Lower lobe of right lung (tissue), 2 donors: ENCODE measurements at regions not wholly inside any gene's neighbourhood (a gene's known extent, or its start where the extent isn't known, plus 50 kb on each side); places are given as distances from the start of the nearest gene placed in this dataset.

Experiments
- ATAC-seq, 2 donors: fragments of 200-7000 bp; cut with Tn5 transposase; one replicate each; pipeline ENCODE4 v1.9.1; 2020 to 2022; ENCODE audit warnings: mild to moderate bottlenecking in 2 of 2, moderate library complexity in 2 of 2
- DNase-seq: peaks from one replicate; pipeline ENCODE4 v3.0.0-alpha.2; 2020
- H3K27ac ChIP-seq: fragments of 200-600 bp; one replicate; pipeline ENCODE4 v1.8.0; 2022
- H3K27me3 ChIP-seq: fragments of 200-600 bp; one replicate; pipeline ENCODE4 v1.8.0; 2022; ENCODE audit warnings: low read depth
- H3K36me3 ChIP-seq: fragments of 200-600 bp; one replicate; pipeline ENCODE4 v1.8.0; 2022; ENCODE audit warnings: mild to moderate bottlenecking
- H3K4me1 ChIP-seq: fragments of 200-600 bp; one replicate; pipeline ENCODE4 v1.8.0; 2022
- H3K4me3 ChIP-seq: fragments of 200-600 bp; one replicate; pipeline ENCODE4 v1.8.0; 2022; ENCODE audit warnings: mild to moderate bottlenecking
- H3K9me3 ChIP-seq: fragments of 200-600 bp; one replicate; pipeline ENCODE4 v1.8.0; 2022
- CTCF ChIP-seq: fragments of 200-600 bp; IDR thresholded peaks from one replicate; pipeline ENCODE4 v1.8.0; 2022; ENCODE audit warnings: antibody characterized with exemption, mild to moderate bottlenecking
- intact Hi-C: fragments of 100-400 bp; cut with DNase I; formaldehyde crosslinking; loops from one replicate; pipeline ENCODE4 v1.11.0; 2022
- donor health status: DM: no; HTN: yes; CAD: no; lungs with severe emphysema.

DNA sequence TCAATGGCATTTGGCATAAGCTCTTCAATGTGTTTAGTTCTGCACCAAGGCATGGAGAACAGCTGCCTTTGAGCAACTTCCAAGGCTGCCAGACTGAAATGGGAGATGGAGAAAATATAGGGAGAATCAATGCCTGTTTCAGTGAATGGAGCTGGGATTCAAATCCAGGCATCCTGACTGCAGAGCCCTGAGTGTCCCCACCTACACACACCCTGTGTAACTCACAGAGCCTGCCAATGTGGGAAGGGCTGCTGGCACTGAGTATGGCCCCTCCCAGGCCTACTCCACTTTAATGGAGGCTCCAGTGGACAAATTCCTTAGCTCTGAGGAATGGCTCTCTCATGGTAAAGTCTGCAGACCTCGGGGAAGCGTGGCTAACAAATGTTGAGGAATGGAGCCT, 145.6 kb upstream of the TNR start:
- Histone ChIP-seq H3K27ac (no peak overlapping the region), H3K27me3 (no peaks in the 10 kb centered on the region), H3K9me3 (no peaks in the 10 kb centered on the region), H3K36me3 (no peaks in the 10 kb centered on the region), H3K4me3 (no peak overlapping the region), H3K4me1 (no peaks in the 10 kb centered on the region)
- DNase-seq (no peak), ATAC-seq (peak in 1 of 2 donors; percentile 32)
- TF ChIP-seq CTCF, result no peak
- intact Hi-C loops, result no loop called here

- peak; percentile 52 for DNase-seq
- TF ChIP-seq CTCF, result peak; percentile 73
- ATAC-seq, result peak; percentile 78 to 83
- H3K36me3 ChIP-seq, result no peaks in the 10 kb centered on the region
- H3K4me1 ChIP-seq, result no peaks in the 10 kb centered on the region
- intact Hi-C loops, result no loop called here
- H3K9me3 ChIP-seq, result no peaks in the 10 kb centered on the region
- no peak overlapping the region for H3K27ac ChIP-seq
- H3K4me3 ChIP-seq, result no peak overlapping the region
- H3K27me3 ChIP-seq, result no peaks in the 10 kb centered on the region
Observed at GRCh38 chr1:175887981-175888428, 144.6 kb upstream of the TNR start.

- no peak for DNase-seq
- no peak overlapping the region for H3K4me3 ChIP-seq
- H3K4me1 ChIP-seq, result no peaks in the 10 kb centered on the region
Observed at GRCh38 chr1:175887521-175887920, 144.1 kb upstream of the TNR start.

GRCh38 chr1:175885326-175885725, 141.9 kb upstream of the TNR start:
- intact Hi-C loops, result no loop called here
- Histone ChIP-seq H3K9me3 (no peaks in the 10 kb centered on the region), H3K27ac (no peak overlapping the region), H3K4me3 (no peak overlapping the region), H3K36me3 (no peaks in the 10 kb centered on the region), H3K27me3 (no peaks in the 10 kb centered on the region), H3K4me1 (no peaks in the 10 kb centered on the region)
- ATAC-seq (no peak), DNase-seq (no peak)
- TF ChIP-seq CTCF, result no peak

More at GRCh38 chr1:175887521-175887920, 144.1 kb upstream of the TNR start:
- intact Hi-C loops, result no loop called here
- no peak for TF ChIP-seq CTCF
- Histone ChIP-seq H3K9me3 (no peaks in the 10 kb centered on the region), H3K27me3 (no peaks in the 10 kb centered on the region), H3K36me3 (no peaks in the 10 kb centered on the region), H3K27ac (no peak overlapping the region)
- ATAC-seq, result peak in 1 of 2 donors; percentile 14

DNA sequence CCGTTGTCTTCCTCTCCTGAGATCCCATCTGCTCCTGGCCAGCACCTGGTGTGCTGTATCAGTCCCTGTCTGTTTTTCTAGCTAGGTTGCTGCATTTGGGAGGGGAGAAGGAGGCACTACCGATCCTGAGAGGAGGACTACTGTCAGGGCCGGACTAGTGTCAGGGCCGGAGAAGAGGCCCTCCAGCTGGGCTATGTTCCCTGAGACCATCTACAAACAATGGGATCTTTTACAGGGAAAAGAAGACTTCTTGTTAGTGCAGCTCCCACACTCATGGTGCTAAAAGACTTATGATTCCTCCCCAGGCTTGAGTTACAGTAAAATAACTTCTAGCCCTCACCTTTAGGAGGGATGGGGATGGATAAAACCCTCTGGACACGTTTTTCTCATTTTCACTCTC, 141.0 kb upstream of the TNR start:
- intact Hi-C loops, result no loop called here
- Histone ChIP-seq H3K27me3 (no peaks in the 10 kb centered on the region), H3K9me3 (no peaks in the 10 kb centered on the region), H3K4me3 (no peak overlapping the region), H3K4me1 (no peaks in the 10 kb centered on the region), H3K36me3 (no peaks in the 10 kb centered on the region), H3K27ac (no peak overlapping the region)
- DNase-seq (no peak), ATAC-seq (no peak)
- TF ChIP-seq CTCF, result no peak

GRCh38 chr1:175882192-175882591, 138.8 kb upstream of the TNR start:
- Histone ChIP-seq H3K9me3 (no peaks in the 10 kb centered on the region), H3K36me3 (no peaks in the 10 kb centered on the region), H3K4me3 (no peak overlapping the region), H3K27ac (no peak overlapping the region), H3K27me3 (no peaks in the 10 kb centered on the region), H3K4me1 (no peaks in the 10 kb centered on the region)
- no peak for TF ChIP-seq CTCF
- ATAC-seq (no peak), DNase-seq (no peak)
- intact Hi-C loops, result no loop called here
